Mesothelial cell of epicardium (in vitro differentiated cells): ENCODE measurements at regions not wholly inside any gene's neighbourhood (a gene's known extent, or its start where the extent isn't known, plus 50 kb on each side); places are given as distances from the start of the nearest gene placed in this dataset.
"Not testable (repeated sequence)": the region's sequence is repeated elsewhere in the genome, so short reads cannot be mapped to it uniquely, and the experiment has no call there.

Experiments
- DNase-seq, 2 experiments: peaks; one replicate each; pipeline ENCODE4 v3.0.0; 2021; ENCODE audit warnings: low spot score in 2 of 2; ENCODE audit not compliant: unreplicated experiment in 2 of 2
- H3K27ac Mint-ChIP-seq: 2 replicates; pipeline ENCODE4 v1.8.0; 2021; ENCODE audit warnings: mixed read lengths
- H3K27me3 Mint-ChIP-seq: 2 replicates; pipeline ENCODE4 v1.8.0; 2021; ENCODE audit warnings: low read depth, mixed read lengths
- H3K36me3 Mint-ChIP-seq: 2 replicates; pipeline ENCODE4 v1.8.0; 2021; ENCODE audit warnings: mixed read lengths
- H3K4me1 Mint-ChIP-seq: 2 replicates; pipeline ENCODE4 v1.8.0; 2021; ENCODE audit warnings: mixed read lengths
- H3K4me3 Mint-ChIP-seq: 2 replicates; pipeline ENCODE4 v1.8.0; 2021; ENCODE audit warnings: mild to moderate bottlenecking, moderate library complexity, mixed read lengths
- H3K9me3 Mint-ChIP-seq: 2 replicates; pipeline ENCODE4 v1.8.0; 2021; ENCODE audit warnings: mixed read lengths
- CTCF ChIP-seq: fragments of 200-600 bp; sonication (generic); IDR thresholded peaks from one replicate; pipeline ENCODE4 v1.5.0; 2021; ENCODE audit warnings: antibody characterized with exemption; ENCODE audit not compliant: unreplicated experiment

GRCh38 chr7:55310287-55311025 is 54.7 kb upstream of the LANCL2 start:
- Mint-ChIP-seq H3K27ac (no peak overlapping the region), H3K4me1 (no peaks in the 10 kb centered on the region), H3K9me3 (peaks cover 18% of the 10 kb centered on the region), H3K36me3 (no peaks in the 10 kb centered on the region), H3K4me3 (no peak overlapping the region), H3K27me3 (no peaks in the 10 kb centered on the region)
- DNase-seq: no peak
- TF ChIP-seq CTCF: no peak

GRCh38 chr7:55311892-55312291 is 53.2 kb upstream of the LANCL2 start:
- H3K27ac Mint-ChIP-seq, H3K4me1 Mint-ChIP-seq, H3K27me3 Mint-ChIP-seq, H3K36me3 Mint-ChIP-seq, DNase-seq, H3K4me3 Mint-ChIP-seq: not testable (repeated sequence)
- H3K9me3 Mint-ChIP-seq: peaks cover 18% of the 10 kb centered on the region

- peaks cover 18% of the 10 kb centered on the region for H3K9me3 Mint-ChIP-seq
- H3K4me3 Mint-ChIP-seq, H3K4me1 Mint-ChIP-seq, H3K27ac Mint-ChIP-seq, DNase-seq, H3K36me3 Mint-ChIP-seq, H3K27me3 Mint-ChIP-seq: not testable (repeated sequence)
These were observed 51.5 kb upstream of the LANCL2 start for GRCh38 chr7:55313671-55314070.

DNA sequence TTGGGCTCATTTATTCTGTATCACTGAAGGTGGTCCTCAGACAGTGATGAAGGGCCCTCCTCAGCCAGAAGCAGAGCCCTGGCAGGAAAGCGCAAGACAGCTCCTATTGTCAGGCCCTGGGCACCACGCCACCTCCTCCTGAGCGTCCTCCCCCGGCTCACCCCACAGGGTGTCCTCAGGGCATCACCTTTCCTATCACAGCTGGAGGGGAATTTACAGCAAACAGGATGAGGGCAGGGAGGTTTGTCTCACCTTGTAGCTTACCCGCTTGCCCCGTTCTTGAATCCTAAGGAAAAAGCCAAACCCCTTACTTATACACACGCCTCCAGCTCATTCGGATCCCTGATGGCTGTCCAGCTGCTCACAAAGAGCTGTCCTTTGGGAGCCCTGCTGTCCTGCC is 50.2 kb upstream of the LANCL2 start:
- DNase-seq: no peak
- no peak overlapping the region for H3K4me3 Mint-ChIP-seq
- no peak overlapping the region for H3K27ac Mint-ChIP-seq
- peaks cover 18% of the 10 kb centered on the region for H3K9me3 Mint-ChIP-seq
- no peaks in the 10 kb centered on the region for H3K4me1 Mint-ChIP-seq
- no peaks in the 10 kb centered on the region for H3K36me3 Mint-ChIP-seq
- H3K27me3 Mint-ChIP-seq: peaks cover 6% of the 10 kb centered on the region
- no peak for TF ChIP-seq CTCF
